ENCODE measurements at regions not wholly inside any gene's neighbourhood (a gene's known extent, or its start where the extent isn't known, plus 50 kb on each side); places are given as distances from the start of the nearest gene placed in this dataset.

GRCh38 chr9:110140276-110140675 lies 67.7 kb downstream of the C9orf152 start:
- TF ChIP-seq, protein P1, sequence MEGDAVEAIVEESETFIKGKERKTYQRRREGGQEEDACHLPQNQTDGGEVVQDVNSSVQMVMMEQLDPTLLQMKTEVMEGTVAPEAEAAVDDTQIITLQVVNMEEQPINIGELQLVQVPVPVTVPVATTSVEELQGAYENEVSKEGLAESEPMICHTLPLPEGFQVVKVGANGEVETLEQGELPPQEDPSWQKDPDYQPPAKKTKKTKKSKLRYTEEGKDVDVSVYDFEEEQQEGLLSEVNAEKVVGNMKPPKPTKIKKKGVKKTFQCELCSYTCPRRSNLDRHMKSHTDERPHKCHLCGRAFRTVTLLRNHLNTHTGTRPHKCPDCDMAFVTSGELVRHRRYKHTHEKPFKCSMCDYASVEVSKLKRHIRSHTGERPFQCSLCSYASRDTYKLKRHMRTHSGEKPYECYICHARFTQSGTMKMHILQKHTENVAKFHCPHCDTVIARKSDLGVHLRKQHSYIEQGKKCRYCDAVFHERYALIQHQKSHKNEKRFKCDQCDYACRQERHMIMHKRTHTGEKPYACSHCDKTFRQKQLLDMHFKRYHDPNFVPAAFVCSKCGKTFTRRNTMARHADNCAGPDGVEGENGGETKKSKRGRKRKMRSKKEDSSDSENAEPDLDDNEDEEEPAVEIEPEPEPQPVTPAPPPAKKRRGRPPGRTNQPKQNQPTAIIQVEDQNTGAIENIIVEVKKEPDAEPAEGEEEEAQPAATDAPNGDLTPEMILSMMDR (conservative IDR thresholded peaks at IDR 0.05; ENCODE audit: low read depth, low read length), result 0 out of 2 replicates have a peak, but pooled peaks have one; percentile 11
- TF ChIP-seq EZH2 (IDR thresholded peaks at IDR 0.05; ENCODE audit: low read length, unreplicated experiment) (no peak), EZH2phosphoT487 (IDR thresholded peaks at IDR 0.05; ENCODE audit: borderline replicate concordance, low read length) (no peak)

Data from PC-3 (cell line).